GM12878 (cell line): ENCODE measurements at regions not wholly inside any gene's neighbourhood (a gene's known extent, or its start where the extent isn't known, plus 50 kb on each side); places are given as distances from the start of the nearest gene placed in this dataset.

Source experiments
- ATAC-seq: fragments of 200-7000 bp; cut with Tn5 transposase; 3 replicates; pipeline ENCODE4 v1.9.1; 2020; ENCODE audit warnings: mild to moderate bottlenecking, moderate library complexity
- BruUV-seq: library from RNA; stranded (reverse); fragments of 400-500 nt; replicated peaks from 2 replicates; lab custom pipeline; 2021; lab: Mats Ljungman, UMichigan
- CTCF ChIA-PET: fragments of 300-600 bp; sonication (Branson Sonifier 250); formaldehyde crosslinking; extraction: SDS; loops from one replicate; lab custom pipeline; 2021; ENCODE audit warnings: inconsistent platforms; lab: Yijun Ruan, JAX
- POLR2A ChIA-PET: fragments of 350-600 bp; formaldehyde crosslinking; extraction: SDS; loops from one replicate; lab custom pipeline; 2021; ENCODE audit warnings: inconsistent platforms; lab: Charles Lee
- RAD21 ChIA-PET: fragments of 300-600 bp; sonication (Branson Sonifier 250); formaldehyde crosslinking; loops from one replicate; lab custom pipeline; 2023; ENCODE audit warnings: antibody characterized with exemption; ENCODE audit not compliant: unreplicated experiment; lab: Charles Lee
- SMC1A ChIA-PET: fragments of 300-600 bp; sonication (Branson Sonifier 250); formaldehyde crosslinking; loops from one replicate; lab custom pipeline; 2023; ENCODE audit not compliant: unreplicated experiment, uncharacterized antibody; lab: Charles Lee
- DNase-seq: peaks from one replicate; pipeline ENCODE4 v3.0.0-alpha.2; 2011; ENCODE audit warnings: low read depth, low spot score
- FAIRE-seq: peaks from 3 replicates; lab custom pipeline; 2011; peaks lifted over from hg19 to GRCh38; lab: Jason Lieb, UNC
- H2AFZ ChIP-seq: 2 replicates; pipeline ENCODE4 v1.6.0; 2011; ENCODE audit warnings: low read depth, low read length, control low read depth; ENCODE audit not compliant: control insufficient read depth
- H3K27ac ChIP-seq: 2 replicates; pipeline ENCODE4 v1.5.1; 2011; ENCODE audit warnings: control low read depth; ENCODE audit not compliant: control insufficient read depth, insufficient read depth
- H3K27me3 ChIP-seq, 2 experiments: replicated peaks in 1 of 2; 2 replicates each; pipeline versions ENCODE4 v1.6.0 to v1.6.1; 2011; ENCODE audit warnings: low read length in 1 of 2; ENCODE audit not compliant: control insufficient read depth in 2 of 2, insufficient read depth in 2 of 2
- H3K36me3 ChIP-seq, 2 experiments: 2 replicates each; pipeline ENCODE4 v1.5.1; 2011; ENCODE audit warnings: low read length in 1 of 2; ENCODE audit not compliant: control insufficient read depth in 2 of 2, insufficient read depth in 2 of 2
- H3K4me1 ChIP-seq: 2 replicates; pipeline ENCODE4 v1.6.1; 2011; ENCODE audit warnings: mild to moderate bottlenecking, low read length, moderate library complexity, mixed read lengths; ENCODE audit not compliant: control insufficient read depth, insufficient read depth
- H3K4me2 ChIP-seq: 2 replicates; pipeline ENCODE4 v1.6.0; 2011; ENCODE audit warnings: control low read depth; ENCODE audit not compliant: control insufficient read depth, insufficient read depth
- H3K4me3 ChIP-seq: fragments of 200-600 bp; sonication (generic); 2 replicates; pipeline ENCODE4 v1.5.1; 2016
- H3K79me2 ChIP-seq: 2 replicates; pipeline ENCODE4 v1.6.0; 2011; ENCODE audit warnings: low read length; ENCODE audit not compliant: control insufficient read depth, insufficient read depth
- H3K9ac ChIP-seq: 2 replicates; pipeline ENCODE4 v1.8.0; 2011; ENCODE audit warnings: low read length, control low read depth, mixed read lengths; ENCODE audit not compliant: control insufficient read depth, insufficient read depth
- H3K9me3 ChIP-seq: replicated peaks from 3 replicates; pipeline ENCODE4 v1.5.1; 2011; ENCODE audit warnings: mild to moderate bottlenecking, low read length; ENCODE audit not compliant: control insufficient read depth, insufficient read depth
- H4K20me1 ChIP-seq: 2 replicates; pipeline ENCODE4 v1.6.0; 2011; ENCODE audit not compliant: control insufficient read depth, insufficient read depth
- CBFB ChIP-seq: IDR thresholded peaks from 2 replicates; pipeline ENCODE4 v1.6.1; 2016; ENCODE audit warnings: antibody characterized with exemption, low read depth
- GABPA ChIP-seq: IDR thresholded peaks from 2 replicates; pipeline ENCODE4 v1.6.1; 2014; ENCODE audit warnings: antibody characterized with exemption, low read depth, mild to moderate bottlenecking, inconsistent platforms
- GATAD2B ChIP-seq: fragments of 450-650 bp; conservative IDR thresholded peaks from 2 replicates; pipeline ENCODE4 v1.6.1; 2017; ENCODE audit warnings: low read depth, mild to moderate bottlenecking, moderate library complexity
- HDGF ChIP-seq: fragments of 450-650 bp; IDR thresholded peaks from 2 replicates; pipeline ENCODE4 v1.6.1; 2016; ENCODE audit warnings: antibody characterized with exemption
- MTA3 ChIP-seq: IDR thresholded peaks from 2 replicates; pipeline ENCODE4 v1.6.1; 2012; ENCODE audit warnings: low read length, inconsistent platforms, borderline replicate concordance
- NBN ChIP-seq: fragments of 450-650 bp; IDR thresholded peaks from 2 replicates; pipeline ENCODE4 v1.6.1; 2016
- NFYB ChIP-seq: IDR thresholded peaks from 2 replicates; pipeline ENCODE4 v1.6.1; 2011; ENCODE audit warnings: low read depth, mild to moderate bottlenecking, low read length, improper control_type of control experiment, moderate library complexity; ENCODE audit not compliant: insufficient read depth
- RB1 ChIP-seq: fragments of 450-650 bp; formaldehyde crosslinking; IDR thresholded peaks from 2 replicates; pipeline ENCODE4 v1.6.1; 2017; ENCODE audit warnings: mild to moderate bottlenecking, borderline replicate concordance
- SMC3 ChIP-seq: IDR thresholded peaks from 2 replicates; pipeline ENCODE4 v1.6.1; 2011; ENCODE audit warnings: low read length, improper control_type of control experiment, borderline replicate concordance
- SUZ12 ChIP-seq: fragments of 200-600 bp; sonication (generic); IDR thresholded peaks from one replicate; pipeline ENCODE4 v1.6.1; 2018; ENCODE audit warnings: antibody characterized with exemption, mild to moderate bottlenecking; ENCODE audit not compliant: unreplicated experiment
- WGBS: methylation state at CpG from one replicate; pipeline ENCODE4 v1.1.6; 2016; ENCODE audit warnings: low lambda C conversion rate; ENCODE audit not compliant: insufficient replicate concordance, insufficient coverage; ENCODE audit errors: missing lambda C conversion rate; 5-methylcytosine and 5-hydroxymethylcytosine counted together
- in situ Hi-C: fragments of 300-500 bp; cut with MboI; formaldehyde crosslinking; loops from 9 replicates; pipeline ENCODE4 v1.14.3; 2018; ENCODE audit warnings: mixed read lengths
- intact Hi-C: fragments of 100-400 bp; cut with micrococcal nuclease; formaldehyde crosslinking; loops from one replicate; pipeline ENCODE4 v1.14.2; 2022; ENCODE audit not compliant: unreplicated experiment
- TF ChIP-seq, protein P1 (sequence below): fragments of 450-650 bp; IDR thresholded peaks from 2 replicates; pipeline ENCODE4 v1.6.1; 2016; ENCODE audit warnings: mild to moderate bottlenecking, moderate library complexity, borderline replicate concordance
- TF ChIP-seq, protein P2 (sequence below): fragments of 450-650 bp; IDR thresholded peaks from 2 replicates; pipeline ENCODE4 v1.6.1; 2016; ENCODE audit warnings: mild to moderate bottlenecking
- TF ChIP-seq, protein P3 (sequence below): IDR thresholded peaks from 2 replicates; pipeline ENCODE4 v1.6.1; 2012; ENCODE audit warnings: low read depth, low read length, improper control_type of control experiment
- TF ChIP-seq, protein P4 (sequence below): IDR thresholded peaks from 2 replicates; pipeline ENCODE4 v1.6.1; 2011; ENCODE audit warnings: borderline replicate concordance, low read depth, mild to moderate bottlenecking, moderate library complexity, mixed read lengths, low read length; ENCODE audit not compliant: insufficient read depth; ENCODE audit errors: extremely low read length
- TF ChIP-seq, protein P5 (sequence below): IDR thresholded peaks from 2 replicates; pipeline ENCODE4 v1.6.1; 2012; ENCODE audit warnings: low read depth, low read length, improper control_type of control experiment

DNA sequence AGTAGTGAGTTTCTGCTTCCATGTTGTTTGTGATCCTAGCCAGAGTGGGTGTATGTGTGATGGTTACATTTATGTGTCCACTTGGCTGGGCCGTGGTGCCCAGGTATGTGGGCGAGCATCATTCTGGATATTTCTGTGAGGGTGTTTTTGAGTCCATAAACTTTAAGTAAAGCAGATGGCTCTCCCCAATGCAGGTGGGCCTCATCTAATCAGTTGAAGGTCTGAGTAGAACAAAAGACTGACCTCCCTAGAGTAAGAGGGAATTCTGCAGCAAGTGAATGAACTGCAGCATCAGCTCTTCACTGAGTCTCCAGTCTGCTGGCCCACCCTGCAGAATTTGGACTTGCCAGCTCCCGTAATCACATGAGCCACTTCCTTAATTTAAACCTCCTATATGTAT lies 571.9 kb downstream of the ACTR3B start:
- FAIRE-seq (no peak), ATAC-seq (no peak), DNase-seq (no peak)
- Histone ChIP-seq H3K9ac (no peak overlapping the region), H3K4me1 (no peaks in the 10 kb centered on the region), H3K9me3 (no peaks in the 10 kb centered on the region), H3K27me3 (no peaks in the 10 kb centered on the region), H3K36me3 (no peaks in the 10 kb centered on the region), H4K20me1 (no peaks in the 10 kb centered on the region), H3K4me3 (no peak overlapping the region), H3K27ac (no peak overlapping the region), H2AFZ (no peak overlapping the region), H3K4me2 (no peak overlapping the region), H3K79me2 (no peaks in the 10 kb centered on the region)
- intact Hi-C loops = no loop called here
- CTCF ChIA-PET = no interaction called here
- in situ Hi-C loops = no loop called here
- 12% methylated on average over 3 of the region's 3 CpGs for WGBS
- BruUV-seq = no TSS peak
- POLR2A ChIA-PET = no interaction called here
- RAD21 ChIA-PET = no interaction called here
- SMC1A ChIA-PET = no interaction called here
- no peak for TF ChIP-seq NFYB
- no peak for TF ChIP-seq MTA3
- TF ChIP-seq, protein P1, sequence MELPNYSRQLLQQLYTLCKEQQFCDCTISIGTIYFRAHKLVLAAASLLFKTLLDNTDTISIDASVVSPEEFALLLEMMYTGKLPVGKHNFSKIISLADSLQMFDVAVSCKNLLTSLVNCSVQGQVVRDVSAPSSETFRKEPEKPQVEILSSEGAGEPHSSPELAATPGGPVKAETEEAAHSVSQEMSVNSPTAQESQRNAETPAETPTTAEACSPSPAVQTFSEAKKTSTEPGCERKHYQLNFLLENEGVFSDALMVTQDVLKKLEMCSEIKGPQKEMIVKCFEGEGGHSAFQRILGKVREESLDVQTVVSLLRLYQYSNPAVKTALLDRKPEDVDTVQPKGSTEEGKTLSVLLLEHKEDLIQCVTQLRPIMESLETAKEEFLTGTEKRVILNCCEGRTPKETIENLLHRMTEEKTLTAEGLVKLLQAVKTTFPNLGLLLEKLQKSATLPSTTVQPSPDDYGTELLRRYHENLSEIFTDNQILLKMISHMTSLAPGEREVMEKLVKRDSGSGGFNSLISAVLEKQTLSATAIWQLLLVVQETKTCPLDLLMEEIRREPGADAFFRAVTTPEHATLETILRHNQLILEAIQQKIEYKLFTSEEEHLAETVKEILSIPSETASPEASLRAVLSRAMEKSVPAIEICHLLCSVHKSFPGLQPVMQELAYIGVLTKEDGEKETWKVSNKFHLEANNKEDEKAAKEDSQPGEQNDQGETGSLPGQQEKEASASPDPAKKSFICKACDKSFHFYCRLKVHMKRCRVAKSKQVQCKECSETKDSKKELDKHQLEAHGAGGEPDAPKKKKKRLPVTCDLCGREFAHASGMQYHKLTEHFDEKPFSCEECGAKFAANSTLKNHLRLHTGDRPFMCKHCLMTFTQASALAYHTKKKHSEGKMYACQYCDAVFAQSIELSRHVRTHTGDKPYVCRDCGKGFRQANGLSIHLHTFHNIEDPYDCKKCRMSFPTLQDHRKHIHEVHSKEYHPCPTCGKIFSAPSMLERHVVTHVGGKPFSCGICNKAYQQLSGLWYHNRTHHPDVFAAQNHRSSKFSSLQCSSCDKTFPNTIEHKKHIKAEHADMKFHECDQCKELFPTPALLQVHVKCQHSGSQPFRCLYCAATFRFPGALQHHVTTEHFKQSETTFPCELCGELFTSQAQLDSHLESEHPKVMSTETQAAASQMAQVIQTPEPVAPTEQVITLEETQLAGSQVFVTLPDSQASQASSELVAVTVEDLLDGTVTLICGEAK = no peak
- TF ChIP-seq RB1 = no peak
- TF ChIP-seq, protein P2, sequence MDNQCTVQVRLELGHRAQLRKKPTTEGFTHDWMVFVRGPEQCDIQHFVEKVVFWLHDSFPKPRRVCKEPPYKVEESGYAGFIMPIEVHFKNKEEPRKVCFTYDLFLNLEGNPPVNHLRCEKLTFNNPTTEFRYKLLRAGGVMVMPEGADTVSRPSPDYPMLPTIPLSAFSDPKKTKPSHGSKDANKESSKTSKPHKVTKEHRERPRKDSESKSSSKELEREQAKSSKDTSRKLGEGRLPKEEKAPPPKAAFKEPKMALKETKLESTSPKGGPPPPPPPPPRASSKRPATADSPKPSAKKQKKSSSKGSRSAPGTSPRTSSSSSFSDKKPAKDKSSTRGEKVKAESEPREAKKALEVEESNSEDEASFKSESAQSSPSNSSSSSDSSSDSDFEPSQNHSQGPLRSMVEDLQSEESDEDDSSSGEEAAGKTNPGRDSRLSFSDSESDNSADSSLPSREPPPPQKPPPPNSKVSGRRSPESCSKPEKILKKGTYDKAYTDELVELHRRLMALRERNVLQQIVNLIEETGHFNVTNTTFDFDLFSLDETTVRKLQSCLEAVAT = no peak
- no peak for TF ChIP-seq HDGF
- TF ChIP-seq CBFB = no peak
- TF ChIP-seq, protein P3, sequence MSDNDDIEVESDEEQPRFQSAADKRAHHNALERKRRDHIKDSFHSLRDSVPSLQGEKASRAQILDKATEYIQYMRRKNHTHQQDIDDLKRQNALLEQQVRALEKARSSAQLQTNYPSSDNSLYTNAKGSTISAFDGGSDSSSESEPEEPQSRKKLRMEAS = no peak
- TF ChIP-seq SMC3 = no peak
- no peak for TF ChIP-seq GABPA
- no peak for TF ChIP-seq NBN
- TF ChIP-seq, protein P4, sequence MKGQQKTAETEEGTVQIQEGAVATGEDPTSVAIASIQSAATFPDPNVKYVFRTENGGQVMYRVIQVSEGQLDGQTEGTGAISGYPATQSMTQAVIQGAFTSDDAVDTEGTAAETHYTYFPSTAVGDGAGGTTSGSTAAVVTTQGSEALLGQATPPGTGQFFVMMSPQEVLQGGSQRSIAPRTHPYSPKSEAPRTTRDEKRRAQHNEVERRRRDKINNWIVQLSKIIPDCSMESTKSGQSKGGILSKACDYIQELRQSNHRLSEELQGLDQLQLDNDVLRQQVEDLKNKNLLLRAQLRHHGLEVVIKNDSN = no peak
- TF ChIP-seq SUZ12 = no peak
- no peak for TF ChIP-seq GATAD2B
- TF ChIP-seq, protein P5, sequence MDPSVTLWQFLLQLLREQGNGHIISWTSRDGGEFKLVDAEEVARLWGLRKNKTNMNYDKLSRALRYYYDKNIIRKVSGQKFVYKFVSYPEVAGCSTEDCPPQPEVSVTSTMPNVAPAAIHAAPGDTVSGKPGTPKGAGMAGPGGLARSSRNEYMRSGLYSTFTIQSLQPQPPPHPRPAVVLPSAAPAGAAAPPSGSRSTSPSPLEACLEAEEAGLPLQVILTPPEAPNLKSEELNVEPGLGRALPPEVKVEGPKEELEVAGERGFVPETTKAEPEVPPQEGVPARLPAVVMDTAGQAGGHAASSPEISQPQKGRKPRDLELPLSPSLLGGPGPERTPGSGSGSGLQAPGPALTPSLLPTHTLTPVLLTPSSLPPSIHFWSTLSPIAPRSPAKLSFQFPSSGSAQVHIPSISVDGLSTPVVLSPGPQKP = no peak
